GM19351 (cell line): ENCODE measurements at regions not wholly inside any gene's neighbourhood (a gene's known extent, or its start where the extent isn't known, plus 50 kb on each side); places are given as distances from the start of the nearest gene placed in this dataset.

Experiments used
- ATAC-seq: cut with Tn5 transposase; IDR thresholded peaks from one replicate; pipeline ENCODE4 v1.9.1; 2021; ENCODE audit warnings: mild to moderate bottlenecking, moderate library complexity; ENCODE audit not compliant: unreplicated experiment

DNA sequence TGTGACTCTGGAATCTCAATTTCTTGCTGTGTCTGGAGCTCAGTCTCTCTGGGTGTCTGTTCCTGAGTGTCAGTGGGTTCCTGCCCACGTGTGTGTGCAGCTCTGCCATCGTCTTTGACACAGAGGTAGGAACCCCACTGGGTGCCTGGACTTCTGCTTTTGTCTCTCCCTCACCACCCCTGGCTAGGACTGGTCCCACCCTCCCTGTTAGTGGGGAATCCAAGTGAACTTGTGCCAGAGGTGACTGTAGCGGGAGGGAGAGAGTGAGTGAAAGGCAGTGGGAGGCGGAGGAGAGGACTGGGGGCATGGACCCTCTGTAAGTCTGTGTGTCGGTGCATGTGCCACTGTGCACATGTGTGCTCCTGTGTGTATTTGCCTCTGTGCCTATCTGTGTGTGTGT is 299.9 kb upstream of the ZMIZ1 start:
- no peak for ATAC-seq

- ATAC-seq: no peak
Measured at GRCh38 chr10:78769526-78769925, 299.2 kb upstream of the ZMIZ1 start.

DNA sequence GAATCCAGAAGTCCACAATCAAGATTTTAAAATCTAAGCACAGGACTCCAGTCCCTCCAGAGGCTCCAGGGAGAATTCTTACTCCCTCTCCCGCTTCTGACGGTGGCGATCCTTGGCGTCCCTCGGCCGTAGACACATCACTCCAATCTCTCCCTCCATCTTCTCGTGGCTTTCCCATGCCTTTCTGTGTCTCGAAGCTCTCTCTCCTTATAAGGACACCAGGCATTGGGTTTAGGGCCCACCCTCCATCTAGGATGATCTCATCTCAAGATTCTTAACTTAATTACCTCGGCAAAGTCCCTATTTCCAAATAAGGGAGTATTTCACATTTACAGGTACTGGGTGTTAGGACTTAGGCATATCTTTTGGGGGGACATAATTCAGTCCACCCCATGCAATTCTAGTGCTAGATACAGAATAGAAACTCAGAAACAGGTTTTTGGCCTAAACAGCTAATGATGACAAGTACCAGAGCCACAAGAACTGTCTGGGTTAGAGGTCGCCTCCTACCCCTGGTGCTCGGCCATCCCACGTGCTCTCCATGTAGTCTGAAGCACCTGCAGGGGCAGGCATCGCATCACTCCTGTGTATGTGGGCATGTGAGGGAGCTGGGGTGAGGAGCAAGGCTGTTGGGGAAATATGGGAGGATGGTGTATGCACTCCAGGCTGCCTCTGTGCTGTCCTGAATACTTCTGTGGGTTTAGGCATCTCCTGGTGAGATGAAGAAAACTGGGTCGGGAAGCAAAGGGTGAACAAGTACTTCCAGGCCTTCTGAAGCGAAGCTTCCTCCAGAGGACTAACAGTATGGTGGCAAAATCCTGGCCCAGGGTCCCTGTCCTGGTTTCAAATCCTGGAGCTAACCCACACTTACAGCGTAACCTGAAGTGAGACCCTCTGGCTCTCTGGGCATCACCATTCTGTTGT is 298.3 kb upstream of the ZMIZ1 start:
- ATAC-seq: no peak

DNA sequence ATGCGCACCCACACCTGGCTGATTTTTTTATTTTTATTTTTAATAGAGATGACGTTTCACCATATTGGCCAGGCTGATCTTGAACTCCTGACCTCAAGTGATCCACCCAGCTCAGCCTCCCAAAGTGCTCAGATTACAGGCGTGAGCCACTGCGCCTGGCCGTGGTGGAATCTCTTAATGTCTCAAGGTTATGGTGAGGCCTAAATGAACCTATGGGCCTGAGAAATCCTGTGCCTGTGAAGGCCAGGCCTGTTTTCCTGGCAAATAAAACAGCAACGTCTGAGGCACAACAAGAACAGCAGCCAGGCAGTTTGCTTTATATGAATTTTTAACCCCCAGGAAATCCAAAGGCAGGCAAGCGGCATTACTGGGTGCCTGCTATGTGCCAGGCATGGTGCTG is 297.5 kb upstream of the ZMIZ1 start:
- ATAC-seq: no peak

- ATAC-seq: no peak
Measured at GRCh38 chr10:78771808-78772455, 296.8 kb upstream of the ZMIZ1 start.

DNA sequence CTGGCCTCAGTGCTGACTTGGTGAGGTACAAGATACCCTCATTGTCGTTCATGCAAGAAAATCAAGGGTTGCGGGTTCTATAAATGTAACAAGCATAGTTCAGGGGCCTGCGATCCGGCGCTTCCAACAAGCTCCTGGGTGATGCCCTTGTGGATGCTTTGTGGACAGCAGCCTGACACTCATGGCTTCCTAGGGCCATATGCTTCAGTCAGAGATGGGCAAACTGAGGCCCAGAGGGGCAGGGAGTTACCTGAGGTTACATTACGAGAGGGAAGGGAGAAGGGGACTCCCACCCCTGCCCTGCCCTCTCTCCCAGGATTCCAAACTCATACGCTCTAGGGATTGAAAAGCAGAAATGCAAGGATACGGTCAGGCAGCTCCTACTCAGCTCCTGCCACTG is 296.3 kb upstream of the ZMIZ1 start:
- ATAC-seq: no peak

DNA sequence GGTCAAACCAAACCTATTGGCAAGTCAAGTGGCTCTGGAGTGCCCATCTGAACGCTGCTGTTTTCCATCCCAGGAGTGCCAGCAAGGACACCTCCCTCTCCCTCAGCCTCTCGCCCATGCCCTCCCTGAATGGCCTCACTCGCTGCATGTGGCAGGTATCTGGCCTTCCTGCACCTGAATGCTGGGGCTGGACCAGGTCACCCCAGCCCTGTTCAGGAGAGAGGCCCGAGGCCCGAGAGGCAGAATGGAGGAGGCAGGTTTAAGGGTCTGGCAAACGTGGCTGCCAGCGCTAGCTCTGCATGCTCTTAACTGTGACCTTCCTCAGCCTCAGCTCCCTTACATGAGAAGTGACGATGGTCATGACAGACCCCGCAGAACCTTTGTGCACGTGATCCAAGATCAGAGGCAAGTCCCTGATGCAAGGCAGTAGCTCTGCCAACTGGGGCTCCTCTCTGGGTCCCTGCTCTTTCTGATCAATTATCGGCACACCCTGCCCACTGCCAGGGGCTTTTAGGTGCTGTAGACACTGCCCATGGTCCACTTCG is 295.7 kb upstream of the ZMIZ1 start:
- ATAC-seq: no peak

DNA sequence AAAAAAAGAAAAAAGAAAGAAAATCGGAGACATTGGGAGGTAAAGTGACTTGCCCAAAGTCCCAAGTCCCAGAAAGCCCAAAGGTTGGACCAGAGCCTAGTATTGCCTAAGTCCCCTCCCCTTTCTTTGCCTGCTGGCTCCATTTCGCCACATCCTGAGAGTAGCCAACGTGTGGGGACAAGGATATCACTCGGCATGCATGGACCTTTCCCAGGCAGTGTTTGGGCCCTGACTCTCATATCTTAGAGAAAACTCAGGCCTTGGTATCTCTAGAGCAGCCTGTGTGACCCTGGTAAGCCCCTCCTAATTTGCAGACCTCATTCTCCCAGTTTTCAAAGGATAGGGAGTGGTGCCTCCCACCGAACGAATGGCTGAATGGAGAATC is 294.2 kb upstream of the ZMIZ1 start:
- ATAC-seq: no peak

DNA sequence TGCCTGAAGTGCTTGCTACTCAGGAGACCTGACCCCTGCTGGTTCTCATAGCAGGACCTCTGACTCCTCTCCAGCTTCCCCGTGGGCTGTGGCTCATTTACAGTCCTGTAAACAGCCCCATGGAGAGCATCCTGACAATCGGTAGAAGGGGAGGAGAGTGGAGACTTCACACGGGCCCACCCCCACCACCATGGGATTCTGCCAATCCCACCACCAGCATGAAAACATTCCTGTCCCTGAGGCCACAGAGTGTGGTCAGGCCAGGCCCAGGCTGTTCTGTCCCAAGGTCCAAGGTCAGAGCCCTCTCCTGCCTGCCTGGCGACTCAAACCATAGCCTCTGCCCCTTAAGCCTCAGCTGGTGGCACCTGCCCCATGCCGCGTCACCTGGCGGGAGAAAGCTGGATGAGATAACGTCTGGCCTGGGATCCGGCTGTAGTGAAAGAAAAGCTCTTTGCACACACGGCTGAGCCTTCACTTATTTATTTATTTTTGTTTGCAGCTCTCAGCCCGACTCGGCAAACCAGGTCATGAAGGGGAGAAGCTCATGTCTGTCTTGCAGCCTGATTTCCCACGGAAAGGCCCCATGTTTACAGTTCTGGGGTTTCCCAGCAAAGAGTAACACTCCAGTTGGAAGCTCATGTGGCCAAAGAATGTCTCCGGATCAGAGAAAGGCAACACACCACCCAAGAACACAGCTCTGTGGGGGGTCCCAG is 293.6 kb upstream of the ZMIZ1 start:
- ATAC-seq: no peak

- no peak for ATAC-seq
Measured at GRCh38 chr10:78775891-78776290, 292.9 kb upstream of the ZMIZ1 start.

DNA sequence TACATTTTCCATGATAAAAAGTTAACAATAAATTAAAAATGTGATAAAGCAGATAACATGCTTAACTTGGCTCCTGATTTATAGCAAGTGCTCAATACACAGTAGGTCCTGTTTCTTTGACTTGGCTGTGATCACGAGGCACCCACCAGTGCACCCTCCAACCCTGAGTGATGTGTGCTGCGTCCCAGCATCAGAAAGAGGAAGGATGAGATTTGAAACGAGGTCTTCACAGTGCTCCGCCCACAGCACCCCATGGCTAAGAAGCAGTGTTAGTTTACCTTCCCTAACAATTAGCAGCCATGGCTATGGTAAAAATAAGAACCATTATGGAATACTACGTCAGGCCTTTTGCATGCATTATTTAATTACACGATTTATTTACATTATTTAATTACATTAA is 292.0 kb upstream of the ZMIZ1 start:
- no peak for ATAC-seq

- ATAC-seq: no peak
Measured at GRCh38 chr10:78777466-78777865, 291.3 kb upstream of the ZMIZ1 start.

- ATAC-seq: no peak
Measured at GRCh38 chr10:78777867-78778266, 290.9 kb upstream of the ZMIZ1 start.

GRCh38 chr10:78778444-78779338 is 290.1 kb upstream of the ZMIZ1 start:
- no peak for ATAC-seq

- no peak for ATAC-seq
Measured at GRCh38 chr10:78779339-78779955, 289.3 kb upstream of the ZMIZ1 start.

DNA sequence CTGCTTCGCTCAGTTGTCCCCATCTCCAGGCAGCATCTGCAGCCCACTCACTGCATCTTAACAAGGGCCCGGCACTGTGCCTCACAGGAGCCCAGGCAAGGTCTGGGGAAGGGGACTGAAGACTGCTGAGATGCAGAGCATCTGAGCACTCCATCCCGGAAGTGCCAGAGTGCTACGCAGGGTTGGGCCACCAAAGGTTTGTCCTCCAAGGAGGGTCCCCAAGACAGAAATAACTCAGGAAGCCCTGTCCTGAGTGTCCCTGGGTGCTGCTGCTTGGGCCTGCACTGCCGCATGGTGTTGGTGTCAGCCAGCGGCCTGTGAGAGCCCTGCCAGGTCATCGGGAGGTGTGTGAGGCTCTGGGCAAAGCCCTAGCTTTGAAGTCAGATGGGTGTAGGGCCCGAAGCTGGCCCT is 288.2 kb upstream of the ZMIZ1 start:
- no peak for ATAC-seq

- ATAC-seq: no peak
Measured at GRCh38 chr10:78781251-78781913, 287.4 kb upstream of the ZMIZ1 start.

DNA sequence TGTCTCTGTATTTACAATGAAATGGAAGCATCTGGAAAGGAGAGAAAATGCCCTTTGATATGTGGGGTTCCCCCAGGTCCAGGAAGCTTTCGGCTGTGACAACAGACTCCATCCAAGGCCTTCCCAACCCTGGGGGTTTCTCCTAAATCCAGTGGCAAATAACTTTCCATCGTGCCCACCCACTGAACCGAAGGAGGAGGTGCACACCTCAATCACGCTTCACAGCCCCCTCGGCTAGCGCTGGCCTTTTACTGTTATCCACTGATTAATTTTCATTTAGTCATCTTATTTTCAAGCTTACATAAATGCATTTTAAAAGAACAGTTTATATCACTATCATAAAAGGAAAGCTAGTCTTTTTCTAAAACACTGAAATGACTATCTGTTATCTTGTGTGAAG is 286.8 kb upstream of the ZMIZ1 start:
- ATAC-seq: no peak

- no peak for ATAC-seq
Measured at GRCh38 chr10:78782441-78782840, 286.3 kb upstream of the ZMIZ1 start.

GRCh38 chr10:78783753-78784152 is 285.0 kb upstream of the ZMIZ1 start:
- ATAC-seq: no peak
